Endothelial cell of umbilical vein (primary cell): ENCODE measurements at regions not wholly inside any gene's neighbourhood (a gene's known extent, or its start where the extent isn't known, plus 50 kb on each side); places are given as distances from the start of the nearest gene placed in this dataset.

Experiments
- BruUV-seq: library from RNA; stranded (reverse); fragments of 400-500 nt; replicated peaks from 2 replicates; lab custom pipeline; 2021; lab: Mats Ljungman, UMichigan
- CTCF ChIA-PET: fragments of 300-600, 350-600 bp; sonication (Branson Sonifier 250); formaldehyde crosslinking; loops from one replicate; lab custom pipeline; 2021; ENCODE audit warnings: antibody characterized with exemption, inconsistent platforms; lab: Charles Lee
- POLR2A ChIA-PET: fragments of 300-600, 350-600 bp; sonication (Branson Sonifier 250); formaldehyde crosslinking; loops from one replicate; lab custom pipeline; 2021; ENCODE audit warnings: antibody characterized with exemption, inconsistent platforms; lab: Charles Lee
- DNase-seq: peaks from one replicate; pipeline ENCODE4 v3.0.0-alpha.2; 2011; ENCODE audit warnings: low read depth, low spot score
- FAIRE-seq: peaks from 2 replicates; lab custom pipeline; 2011; peaks lifted over from hg19 to GRCh38; lab: Jason Lieb, UNC
- H2AFZ ChIP-seq: 2 replicates; pipeline ENCODE4 v1.6.0; 2012; ENCODE audit warnings: low read depth, low read length, control low read depth, inconsistent platforms
- H3K27ac ChIP-seq: 2 replicates; pipeline ENCODE4 v1.5.1; 2011; ENCODE audit warnings: low read depth, mild to moderate bottlenecking, control low read depth, low read length, moderate library complexity; ENCODE audit not compliant: insufficient read depth
- H3K27me3 ChIP-seq, 2 experiments: 2 replicates each; pipeline versions ENCODE4 v1.6.0 to v1.6.1; 2011; ENCODE audit warnings: low read length in 2 of 2, mixed read lengths in 1 of 2; ENCODE audit not compliant: control insufficient read depth in 2 of 2, insufficient read depth in 2 of 2
- H3K36me3 ChIP-seq, 2 experiments: 2 replicates in 1 of 2; 3 replicates in 1 of 2; pipeline ENCODE4 v1.5.1; 2011; ENCODE audit warnings: low read length in 2 of 2, mild to moderate bottlenecking in 1 of 2, moderate library complexity in 1 of 2; ENCODE audit not compliant: control insufficient read depth in 2 of 2, insufficient read depth in 2 of 2; ENCODE audit errors: extremely low read depth in 1 of 2
- H3K4me1 ChIP-seq: 3 replicates; pipeline ENCODE4 v1.5.1; 2011; ENCODE audit warnings: mild to moderate bottlenecking, low read length; ENCODE audit not compliant: control insufficient read depth, insufficient read depth; ENCODE audit errors: extremely low read depth
- H3K4me2 ChIP-seq: 2 replicates; pipeline ENCODE4 v1.6.1; 2011; ENCODE audit warnings: low read length, control low read depth, mixed read lengths; ENCODE audit not compliant: insufficient read depth
- H3K4me3 ChIP-seq, 3 experiments: fragments of 200-600 bp in 1 of 3; sonication (generic), shearing (Covaris generic) in 1 of 3; replicated peaks in 1 of 3; 2 replicates each; pipeline ENCODE4 v1.5.1; 2011 to 2016; ENCODE audit warnings: control low read depth in 3 of 3, low read length in 3 of 3, mild to moderate bottlenecking in 2 of 3, inconsistent platforms in 1 of 3, low read depth in 1 of 3, moderate library complexity in 1 of 3; ENCODE audit not compliant: insufficient read depth in 1 of 3
- H3K79me2 ChIP-seq: 2 replicates; pipeline ENCODE4 v1.6.0; 2012; ENCODE audit warnings: low read length, inconsistent platforms; ENCODE audit not compliant: control insufficient read depth, insufficient read depth
- H3K9ac ChIP-seq: replicated peaks from 2 replicates; pipeline ENCODE3; 2011; ENCODE audit warnings: low read length, control low read depth; ENCODE audit not compliant: insufficient read depth; ENCODE audit errors: extremely low read depth
- H3K9me1 ChIP-seq: replicated peaks from 3 replicates; pipeline ENCODE4 v1.6.0; 2011; ENCODE audit warnings: mild to moderate bottlenecking, low read length; ENCODE audit not compliant: control insufficient read depth, insufficient read depth; ENCODE audit errors: extremely low read depth
- H3K9me3 ChIP-seq: replicated peaks from 2 replicates; pipeline ENCODE4 v1.5.1; 2012; ENCODE audit warnings: low read length, inconsistent platforms; ENCODE audit not compliant: control insufficient read depth, insufficient read depth
- H4K20me1 ChIP-seq: replicated peaks from 2 replicates; pipeline ENCODE3; 2011; ENCODE audit warnings: mild to moderate bottlenecking, low read length; ENCODE audit not compliant: control insufficient read depth, insufficient read depth; ENCODE audit errors: extremely low read depth
- CTCF ChIP-seq, 2 donors: IDR thresholded peaks; 1 replicate in 1 of 2; 2 replicates in 1 of 2; pipeline ENCODE4 v1.5.1; 2011; ENCODE audit warnings: low read length in 2 of 2, mild to moderate bottlenecking in 2 of 2, moderate library complexity in 2 of 2, control low read depth in 1 of 2, inconsistent platforms in 1 of 2, low read depth in 1 of 2; ENCODE audit not compliant: insufficient read depth in 1 of 2; ENCODE audit errors: extremely low read depth in 1 of 2
- EZH2 ChIP-seq: IDR thresholded peaks from 2 replicates; pipeline ENCODE4 v1.6.1; 2012; ENCODE audit warnings: borderline replicate concordance, low read depth, mild to moderate bottlenecking, moderate library complexity, low read length, inconsistent platforms; ENCODE audit not compliant: severe bottlenecking
- POLR2A ChIP-seq: IDR thresholded peaks from 2 replicates; pipeline ENCODE4 v1.6.1; 2012; ENCODE audit warnings: low read depth, mild to moderate bottlenecking, control low read depth, low read length
- dilution Hi-C: fragments of 300-500 bp; cut with MboI; formaldehyde crosslinking; loops from one replicate; pipeline ENCODE4 v1.15.0; 2019; ENCODE audit warnings: low sequenced_read_pairs; ENCODE audit not compliant: extremely low pct_ligation_motif_present
- intact Hi-C: fragments of 100-400 bp; cut with micrococcal nuclease; formaldehyde crosslinking; loops from one replicate; pipeline ENCODE4 v1.10.0; 2022

GRCh38 chrX:118254611-118255010, 91.3 kb upstream of the WDR44 start:
- Histone ChIP-seq H3K27me3 (no peaks in the 10 kb centered on the region), H3K4me2 (no peak overlapping the region), H3K27ac (no peak overlapping the region), H3K9me3 (no peaks in the 10 kb centered on the region), H3K9ac (no peak overlapping the region), H4K20me1 (no peaks in the 10 kb centered on the region), H3K36me3 (no peaks in the 10 kb centered on the region), H3K4me3 (no peak overlapping the region), H3K4me1 (no peaks in the 10 kb centered on the region), H3K79me2 (no peaks in the 10 kb centered on the region), H2AFZ (no peak overlapping the region), H3K9me1 (no peaks in the 10 kb centered on the region)
- FAIRE-seq (peak; percentile 85), DNase-seq (peak; percentile 44)
- peak; percentile 13 to 50 for TF ChIP-seq CTCF (IDR thresholded peaks at IDR 0.05; ENCODE audit: extremely low read depth in 1 of 2, insufficient read depth in 1 of 2, low read depth in 1 of 2, low read length in 2 of 2)
- TF ChIP-seq EZH2: no peak
- ChIA-PET POLR2A (no interaction called here), CTCF (interaction anchor here (0.8 to 4.1 kb wide), 11 partner anchors 9 to 1765 kb away, joined by 3 to 37 read pairs (median 5); no protein-coding TSS in a partner anchor)
- dilution Hi-C loops: no loop called here
- no TSS peak for BruUV-seq
- intact Hi-C loops: loop anchor here (1.0 kb wide), 1 partner anchor 1764 kb away; no protein-coding TSS in a partner anchor

- H4K20me1 ChIP-seq: no peaks in the 10 kb centered on the region
- H3K9ac ChIP-seq: no peak overlapping the region
- ChIA-PET POLR2A (no interaction called here), CTCF (interaction anchor here (1.4 to 4.1 kb wide), 6 partner anchors 12 to 1766 kb away, joined by 3 to 37 read pairs (median 7); no protein-coding TSS in a partner anchor)
- no peaks in the 10 kb centered on the region for H3K9me3 ChIP-seq
- no peaks in the 10 kb centered on the region for H3K9me1 ChIP-seq
- no TSS peak for BruUV-seq
- H3K4me2 ChIP-seq: no peak overlapping the region
- H3K36me3 ChIP-seq: no peaks in the 10 kb centered on the region
- H3K27me3 ChIP-seq: no peaks in the 10 kb centered on the region
- no peak for FAIRE-seq
- no peaks in the 10 kb centered on the region for H3K79me2 ChIP-seq
- dilution Hi-C loops: no loop called here
- no peak overlapping the region for H3K4me3 ChIP-seq
- no peak for DNase-seq
- no peak overlapping the region for H3K27ac ChIP-seq
- H2AFZ ChIP-seq: no peak overlapping the region
- TF ChIP-seq POLR2A (no peak), EZH2 (no peak)
- intact Hi-C loops: no loop called here
- H3K4me1 ChIP-seq: no peaks in the 10 kb centered on the region
These were observed 90.0 kb upstream of the WDR44 start for GRCh38 chrX:118255921-118256320.
